ENCODE measurements at regions not wholly inside any gene's neighbourhood (a gene's known extent, or its start where the extent isn't known, plus 50 kb on each side); places are given as distances from the start of the nearest gene placed in this dataset.

DNA sequence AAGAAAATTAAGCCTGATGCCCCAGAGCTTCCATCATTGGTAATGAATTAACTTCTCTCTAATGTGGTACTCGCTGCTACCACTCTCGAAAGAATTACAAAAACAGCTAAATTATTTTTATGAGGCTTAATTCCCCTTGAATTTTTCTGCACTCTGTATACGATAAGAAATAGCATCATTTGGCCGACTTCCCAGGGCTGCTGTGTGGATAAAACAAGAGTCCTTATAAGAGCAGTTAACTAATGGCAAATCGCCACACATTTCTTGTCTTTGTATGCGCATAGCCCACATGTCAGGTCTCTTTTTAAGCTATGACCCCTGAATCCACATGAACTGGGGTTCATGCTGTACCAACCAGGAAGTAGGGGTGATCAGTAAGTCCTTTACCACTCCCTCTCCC, 668.4 kb downstream of the TMEM182 start:
- no peaks in the 10 kb centered on the region for H3K9me3 ChIP-seq
- H3K4me1 ChIP-seq: no peaks in the 10 kb centered on the region
- DNase-seq: no peak
- intact Hi-C loops (cut with DNase I): no loop called here
- H3K4me3 ChIP-seq: no peak overlapping the region
- TF ChIP-seq CTCF (IDR thresholded peaks at IDR 0.05): no peak
- no peak overlapping the region for H3K27ac ChIP-seq
- H3K9ac ChIP-seq (ENCODE audit: low read depth in 2 of 2, low read length in 2 of 2): no peak overlapping the region
- no peaks in the 10 kb centered on the region for H3K36me3 ChIP-seq
- H3K27me3 ChIP-seq: no peaks in the 10 kb centered on the region

DNA sequence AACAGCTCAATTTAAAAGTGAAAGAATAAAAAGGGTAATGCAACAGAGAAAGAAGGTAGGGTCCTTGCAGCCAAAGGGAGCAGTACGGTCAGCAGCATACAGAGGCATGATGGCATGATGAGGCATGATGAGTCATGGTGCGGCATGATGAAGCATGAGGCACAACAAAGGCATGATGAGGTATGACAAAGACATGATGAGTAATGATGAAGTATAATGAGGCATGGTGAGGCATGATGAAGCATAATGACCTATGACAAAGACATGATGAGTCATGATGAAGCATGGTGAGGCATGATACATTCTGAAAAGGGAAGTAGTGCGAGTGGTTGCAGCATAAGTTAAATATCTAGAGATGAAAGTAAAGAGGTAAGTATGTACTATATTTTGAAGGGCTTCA, 673.2 kb downstream of the TMEM182 start:
- H3K9ac ChIP-seq (ENCODE audit: low read depth in 2 of 2, low read length in 2 of 2): no peak overlapping the region
- H3K4me1 ChIP-seq: no peaks in the 10 kb centered on the region
- no peaks in the 10 kb centered on the region for H3K36me3 ChIP-seq
- no peak overlapping the region for H3K4me3 ChIP-seq
- DNase-seq: no peak
- no peak for TF ChIP-seq CTCF (IDR thresholded peaks at IDR 0.05)
- intact Hi-C loops (cut with DNase I): no loop called here
- H3K9me3 ChIP-seq: no peaks in the 10 kb centered on the region
- H3K27me3 ChIP-seq: no peaks in the 10 kb centered on the region
- no peak overlapping the region for H3K27ac ChIP-seq

GRCh38 chr2:103437161-103437560, 675.3 kb downstream of the TMEM182 start:
- no peak overlapping the region for H3K4me3 ChIP-seq
- H3K9me3 ChIP-seq: no peaks in the 10 kb centered on the region
- no peak for DNase-seq
- TF ChIP-seq CTCF (IDR thresholded peaks at IDR 0.05): no peak
- H3K36me3 ChIP-seq: no peaks in the 10 kb centered on the region
- H3K27ac ChIP-seq: no peak overlapping the region
- H3K4me1 ChIP-seq: no peaks in the 10 kb centered on the region
- no peaks in the 10 kb centered on the region for H3K27me3 ChIP-seq
- intact Hi-C loops (cut with DNase I): no loop called here
- no peak overlapping the region for H3K9ac ChIP-seq (ENCODE audit: low read depth in 2 of 2, low read length in 2 of 2)

GRCh38 chr2:103445347-103445746, 683.5 kb downstream of the TMEM182 start:
- H3K27me3 ChIP-seq: no peaks in the 10 kb centered on the region
- no peak overlapping the region for H3K27ac ChIP-seq
- no peaks in the 10 kb centered on the region for H3K9me3 ChIP-seq
- no peak overlapping the region for H3K4me3 ChIP-seq
- DNase-seq: no peak
- no peaks in the 10 kb centered on the region for H3K4me1 ChIP-seq
- H3K36me3 ChIP-seq: no peaks in the 10 kb centered on the region
- intact Hi-C loops (cut with DNase I): no loop called here
- H3K9ac ChIP-seq (ENCODE audit: low read depth in 2 of 2, low read length in 2 of 2): no peak overlapping the region
- TF ChIP-seq CTCF (IDR thresholded peaks at IDR 0.05): no peak

DNA sequence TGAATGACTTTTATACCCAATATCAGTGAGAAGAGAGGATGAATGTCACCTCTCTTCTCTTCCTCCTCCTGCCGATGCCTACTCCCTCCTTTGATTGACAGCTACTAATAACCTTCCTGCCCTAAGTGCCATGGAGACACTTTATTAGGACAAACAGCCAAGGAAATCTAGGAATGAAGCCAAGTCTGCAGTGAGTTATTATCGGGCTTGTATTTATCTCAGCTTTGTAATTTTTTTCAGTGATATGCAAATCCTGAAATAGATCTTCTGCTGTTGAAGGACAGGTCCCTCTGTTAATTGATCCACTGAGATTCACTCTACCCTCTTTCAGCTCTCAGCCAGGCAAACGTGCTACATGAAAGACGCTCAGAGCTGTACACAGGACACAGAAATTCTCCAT, 686.7 kb downstream of the TMEM182 start:
- Histone ChIP-seq H3K4me1 (no peaks in the 10 kb centered on the region), H3K27ac (no peak overlapping the region), H3K27me3 (no peaks in the 10 kb centered on the region), H3K9ac (ENCODE audit: low read depth in 2 of 2, low read length in 2 of 2) (no peak overlapping the region), H3K4me3 (no peak overlapping the region), H3K36me3 (no peaks in the 10 kb centered on the region), H3K9me3 (no peaks in the 10 kb centered on the region)
- no peak for TF ChIP-seq CTCF (IDR thresholded peaks at IDR 0.05)
- no peak for DNase-seq
- intact Hi-C loops (cut with DNase I): no loop called here

DNA sequence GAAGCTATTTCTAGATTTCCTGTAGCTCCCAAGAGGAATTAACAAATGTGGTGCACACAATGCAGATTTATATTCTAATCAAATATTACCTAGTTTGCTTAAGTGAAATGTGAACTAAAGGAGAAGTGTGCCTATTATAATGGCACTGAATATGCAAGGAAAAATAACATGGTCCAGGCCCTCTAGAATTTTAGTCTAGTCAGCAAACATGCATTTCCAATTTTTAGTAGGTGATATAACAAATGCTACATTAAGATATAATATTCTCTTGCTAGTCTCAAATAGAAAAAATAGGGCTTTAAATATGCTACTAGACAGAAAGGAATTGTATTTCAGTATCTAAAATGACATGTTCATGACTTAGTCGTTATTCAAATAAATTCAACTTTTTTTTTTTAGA, 689.5 kb downstream of the TMEM182 start:
- no peaks in the 10 kb centered on the region for H3K4me1 ChIP-seq
- H3K27ac ChIP-seq: no peak overlapping the region
- no peak overlapping the region for H3K9ac ChIP-seq (ENCODE audit: low read depth in 2 of 2, low read length in 2 of 2)
- intact Hi-C loops (cut with DNase I): no loop called here
- H3K9me3 ChIP-seq: no peaks in the 10 kb centered on the region
- no peak for TF ChIP-seq CTCF (IDR thresholded peaks at IDR 0.05)
- H3K4me3 ChIP-seq: no peak overlapping the region
- H3K27me3 ChIP-seq: no peaks in the 10 kb centered on the region
- no peak for DNase-seq
- no peaks in the 10 kb centered on the region for H3K36me3 ChIP-seq

Measured in colonic mucosa (tissue), 4 donors.